ENCODE measurements at regions not wholly inside any gene's neighbourhood (a gene's known extent, or its start where the extent isn't known, plus 50 kb on each side); places are given as distances from the start of the nearest gene placed in this dataset.

GRCh38 chr4:56086073-56086541, 137.4 kb downstream of the CEP135 start:
- no peak for DNase-seq (ENCODE audit: low spot score)

- no peak for DNase-seq (ENCODE audit: low spot score)
Measured at GRCh38 chr4:56085275-56085674, 136.5 kb downstream of the CEP135 start.

- no peak for DNase-seq (ENCODE audit: low spot score)
Measured at GRCh38 chr4:56084851-56085250, 136.1 kb downstream of the CEP135 start.
